Glutamatergic neuron (in vitro differentiated cells): ENCODE measurements at regions not wholly inside any gene's neighbourhood (a gene's known extent, or its start where the extent isn't known, plus 50 kb on each side); places are given as distances from the start of the nearest gene placed in this dataset.

ENCODE experiments used
- DNase-seq: peaks from one replicate; pipeline ENCODE4 v3.0.0; 2022
- H3K27ac Mint-ChIP-seq: one replicate; pipeline ENCODE4 v1.8.0; 2020; ENCODE audit warnings: mild to moderate bottlenecking, mixed read lengths, inconsistent platforms; ENCODE audit not compliant: unreplicated experiment
- H3K27me3 Mint-ChIP-seq: one replicate; pipeline ENCODE4 v1.8.0; 2020; ENCODE audit warnings: mild to moderate bottlenecking, moderate library complexity, mixed read lengths, inconsistent platforms; ENCODE audit not compliant: unreplicated experiment
- H3K36me3 Mint-ChIP-seq: one replicate; pipeline ENCODE4 v1.8.0; 2020; ENCODE audit warnings: mild to moderate bottlenecking, mixed read lengths, inconsistent platforms; ENCODE audit not compliant: unreplicated experiment
- H3K4me1 Mint-ChIP-seq: one replicate; pipeline ENCODE4 v1.8.0; 2020; ENCODE audit warnings: mild to moderate bottlenecking, low read depth, mixed read lengths, inconsistent platforms; ENCODE audit not compliant: unreplicated experiment
- H3K4me3 Mint-ChIP-seq: one replicate; pipeline ENCODE4 v1.8.0; 2020; ENCODE audit warnings: mild to moderate bottlenecking, mixed read lengths, inconsistent platforms; ENCODE audit not compliant: unreplicated experiment
- H3K9me3 Mint-ChIP-seq: one replicate; pipeline ENCODE4 v1.8.0; 2020; ENCODE audit warnings: mild to moderate bottlenecking, moderate library complexity, mixed read lengths, inconsistent platforms; ENCODE audit not compliant: unreplicated experiment
- TF ChIP-seq, protein P1 (sequence below): fragments of 200-600 bp; sonication (generic); IDR thresholded peaks from one replicate; pipeline ENCODE4 v1.5.0; 2021; ENCODE audit not compliant: partially characterized antibody, unreplicated experiment

DNA sequence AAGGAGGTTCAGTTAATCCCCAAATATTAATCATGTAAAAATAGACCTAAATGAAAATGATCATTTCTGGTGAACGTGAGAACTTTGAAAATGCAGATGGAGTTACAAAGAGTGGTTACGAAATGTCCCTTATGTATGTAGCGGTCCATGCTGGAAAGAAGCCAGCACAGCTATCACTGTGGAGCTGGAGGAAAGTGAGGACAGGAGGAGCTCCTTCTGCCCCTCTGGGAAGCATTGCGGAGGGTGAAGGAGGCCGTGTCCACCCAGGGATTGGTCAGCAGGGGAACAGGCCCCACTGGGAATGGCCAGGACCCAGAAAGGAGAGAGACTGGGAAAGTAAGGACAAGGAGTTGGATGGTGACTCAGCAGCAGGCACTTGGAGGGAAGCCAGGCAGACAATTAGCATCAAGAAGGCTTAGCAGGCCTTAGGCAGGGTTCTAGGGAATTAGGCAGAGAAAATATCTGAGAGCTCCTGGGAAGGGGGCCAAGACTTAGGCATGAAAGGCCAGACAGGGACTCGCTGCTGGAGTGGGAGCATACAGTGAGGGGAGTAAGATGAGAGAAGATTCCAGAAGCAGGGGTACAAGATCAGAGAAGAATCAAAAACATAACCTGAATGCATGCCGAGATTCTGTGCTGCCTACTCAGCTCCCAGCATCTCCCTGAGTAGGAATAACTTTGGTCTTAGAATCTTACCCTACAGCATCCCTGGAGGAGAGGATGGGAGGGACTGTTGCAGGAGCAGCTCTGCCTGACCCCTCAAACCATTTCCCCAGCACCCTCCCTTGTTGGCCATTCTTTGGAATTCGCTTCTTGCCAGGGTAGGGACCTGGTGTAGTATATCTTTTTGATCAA is 171.0 kb upstream of the UMPS start:
- Mint-ChIP-seq H3K27ac (peak overlapping the region; percentile 74), H3K36me3 (no peaks in the 10 kb centered on the region), H3K27me3 (peaks cover 3% of the 10 kb centered on the region), H3K4me3 (peak overlapping the region; percentile 18), H3K9me3 (peaks cover 6% of the 10 kb centered on the region), H3K4me1 (peaks cover 25% of the 10 kb centered on the region)
- no peak for DNase-seq
- TF ChIP-seq, protein P1, sequence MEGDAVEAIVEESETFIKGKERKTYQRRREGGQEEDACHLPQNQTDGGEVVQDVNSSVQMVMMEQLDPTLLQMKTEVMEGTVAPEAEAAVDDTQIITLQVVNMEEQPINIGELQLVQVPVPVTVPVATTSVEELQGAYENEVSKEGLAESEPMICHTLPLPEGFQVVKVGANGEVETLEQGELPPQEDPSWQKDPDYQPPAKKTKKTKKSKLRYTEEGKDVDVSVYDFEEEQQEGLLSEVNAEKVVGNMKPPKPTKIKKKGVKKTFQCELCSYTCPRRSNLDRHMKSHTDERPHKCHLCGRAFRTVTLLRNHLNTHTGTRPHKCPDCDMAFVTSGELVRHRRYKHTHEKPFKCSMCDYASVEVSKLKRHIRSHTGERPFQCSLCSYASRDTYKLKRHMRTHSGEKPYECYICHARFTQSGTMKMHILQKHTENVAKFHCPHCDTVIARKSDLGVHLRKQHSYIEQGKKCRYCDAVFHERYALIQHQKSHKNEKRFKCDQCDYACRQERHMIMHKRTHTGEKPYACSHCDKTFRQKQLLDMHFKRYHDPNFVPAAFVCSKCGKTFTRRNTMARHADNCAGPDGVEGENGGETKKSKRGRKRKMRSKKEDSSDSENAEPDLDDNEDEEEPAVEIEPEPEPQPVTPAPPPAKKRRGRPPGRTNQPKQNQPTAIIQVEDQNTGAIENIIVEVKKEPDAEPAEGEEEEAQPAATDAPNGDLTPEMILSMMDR, result no peak

DNA sequence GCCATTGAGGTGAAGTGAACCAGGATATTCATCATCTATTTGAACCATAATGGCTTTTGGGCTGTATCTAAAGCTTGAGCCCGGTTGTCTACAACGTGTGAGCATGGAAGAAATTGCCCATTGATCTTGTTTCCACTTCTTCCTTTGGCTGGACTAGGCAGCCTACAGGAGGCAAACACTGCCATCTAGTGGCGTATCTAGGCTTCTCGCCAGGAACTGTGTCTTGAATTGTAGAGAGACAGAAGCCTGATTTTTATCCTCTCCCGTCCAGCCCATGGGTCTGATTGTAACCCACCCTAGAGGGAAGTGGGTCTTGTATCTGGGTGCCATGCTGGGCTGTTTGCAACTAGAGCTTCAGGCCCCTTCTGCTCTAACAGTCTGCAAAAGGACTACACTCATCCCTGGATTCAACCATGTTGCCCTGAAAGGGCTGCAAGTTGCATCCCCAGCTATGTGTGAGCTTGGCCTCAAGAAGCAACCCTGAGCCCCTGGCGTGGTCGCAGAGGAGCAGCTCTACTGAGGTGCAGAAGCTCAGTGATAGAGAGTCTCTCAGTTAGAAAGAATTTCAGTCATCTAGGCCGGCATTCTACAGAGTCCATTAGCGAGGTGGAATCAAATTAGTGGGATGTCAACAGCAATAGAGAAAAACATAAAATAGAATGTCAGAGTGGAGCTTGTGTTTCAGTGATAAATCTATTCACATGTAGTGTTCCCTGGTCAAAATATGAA is 170.2 kb upstream of the UMPS start:
- TF ChIP-seq, protein P1, result peak; percentile 86
- no peaks in the 10 kb centered on the region for H3K36me3 Mint-ChIP-seq
- no peak overlapping the region for H3K4me3 Mint-ChIP-seq
- peak; percentile 81 for DNase-seq
- H3K27me3 Mint-ChIP-seq, result peaks cover 4% of the 10 kb centered on the region
- peak overlapping the region; percentile 2 for H3K27ac Mint-ChIP-seq
- peaks cover 29% of the 10 kb centered on the region for H3K4me1 Mint-ChIP-seq
- peaks cover 6% of the 10 kb centered on the region for H3K9me3 Mint-ChIP-seq

DNA sequence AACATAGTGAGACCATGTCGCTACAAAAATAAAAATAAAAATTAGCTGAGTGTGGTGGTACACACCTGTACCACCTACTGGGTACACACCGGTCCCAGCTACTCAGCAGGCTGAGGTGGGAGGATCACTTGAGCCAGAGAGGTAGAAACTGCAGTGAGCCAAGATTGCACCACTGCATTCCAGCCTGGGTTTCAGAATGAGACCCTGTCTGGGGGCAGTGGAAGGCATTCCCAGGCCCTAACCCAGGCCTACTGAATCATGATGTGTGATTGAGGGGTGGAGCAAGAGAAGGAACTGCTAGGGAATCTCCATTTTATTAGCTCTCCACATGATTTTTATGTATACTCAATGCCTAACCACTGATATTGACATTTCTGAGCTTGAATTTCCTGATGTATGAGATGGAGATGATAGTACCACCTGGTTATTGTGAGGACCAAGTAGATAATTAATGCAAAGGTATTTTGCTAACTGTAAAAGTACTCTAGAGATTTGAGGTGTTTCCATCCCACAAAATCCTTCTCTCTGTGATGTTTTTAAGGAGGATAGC is 169.5 kb upstream of the UMPS start:
- H3K36me3 Mint-ChIP-seq, result no peaks in the 10 kb centered on the region
- no peak overlapping the region for H3K4me3 Mint-ChIP-seq
- H3K9me3 Mint-ChIP-seq, result peaks cover 6% of the 10 kb centered on the region
- TF ChIP-seq, protein P1, result no peak
- peaks cover 6% of the 10 kb centered on the region for H3K27me3 Mint-ChIP-seq
- H3K27ac Mint-ChIP-seq, result no peak overlapping the region
- peaks cover 36% of the 10 kb centered on the region for H3K4me1 Mint-ChIP-seq
- no peak for DNase-seq

DNA sequence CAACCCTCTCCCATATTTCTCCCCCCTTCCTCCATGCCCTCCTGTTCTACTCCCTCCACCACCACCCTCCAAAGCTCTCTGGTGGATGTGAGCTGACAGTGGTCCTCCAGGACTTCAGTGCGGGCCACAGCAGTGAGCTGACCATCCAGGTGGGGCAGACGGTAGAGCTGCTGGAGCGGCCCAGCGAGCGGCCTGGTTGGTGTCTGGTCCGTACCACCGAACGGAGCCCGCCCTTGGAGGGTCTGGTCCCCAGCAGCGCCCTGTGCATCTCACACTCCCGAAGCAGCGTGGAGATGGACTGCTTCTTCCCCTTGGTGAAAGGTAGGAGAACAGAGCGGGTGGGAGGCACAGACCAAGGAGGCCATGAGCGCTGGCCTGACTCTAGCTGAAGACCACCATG is 167.5 kb upstream of the UMPS start:
- TF ChIP-seq, protein P1, result no peak
- no peak for DNase-seq
- no peaks in the 10 kb centered on the region for H3K36me3 Mint-ChIP-seq
- peaks cover 40% of the 10 kb centered on the region for H3K4me1 Mint-ChIP-seq
- H3K27ac Mint-ChIP-seq, result no peak overlapping the region
- peaks cover 6% of the 10 kb centered on the region for H3K9me3 Mint-ChIP-seq
- H3K4me3 Mint-ChIP-seq, result no peak overlapping the region
- peaks cover 6% of the 10 kb centered on the region for H3K27me3 Mint-ChIP-seq
